ENCODE measurements at regions not wholly inside any gene's neighbourhood (a gene's known extent, or its start where the extent isn't known, plus 50 kb on each side); places are given as distances from the start of the nearest gene placed in this dataset.
"Not testable (repeated sequence)": the region's sequence is repeated elsewhere in the genome, so short reads cannot be mapped to it uniquely, and the experiment has no call there.

GRCh38 chr7:32679192-32679591, 183.9 kb downstream of the AVL9 start:
- DNase-seq: no peak
- peaks cover 14% of the 10 kb centered on the region for H3K36me3 ChIP-seq
- H3K27me3 ChIP-seq (ENCODE audit: low read depth): no peaks in the 10 kb centered on the region
- H3K27ac ChIP-seq (replicated peaks): no peak overlapping the region
- no peaks in the 10 kb centered on the region for H3K9me3 ChIP-seq (replicated peaks)
- H3K4me1 ChIP-seq: no peaks in the 10 kb centered on the region
- TF ChIP-seq CTCF (IDR thresholded peaks at IDR 0.05; ENCODE audit: borderline replicate concordance): no peak
- intact Hi-C loops (cut with micrococcal nuclease): no loop called here
- H3K4me3 ChIP-seq: no peak overlapping the region

- Histone ChIP-seq H3K4me3 (no peak overlapping the region), H3K27ac (replicated peaks) (no peak overlapping the region), H3K4me1 (no peaks in the 10 kb centered on the region), H3K27me3 (ENCODE audit: low read depth) (no peaks in the 10 kb centered on the region), H3K36me3 (peaks cover 14% of the 10 kb centered on the region), H3K9me3 (replicated peaks) (no peaks in the 10 kb centered on the region)
- intact Hi-C loops (cut with micrococcal nuclease): no loop called here
- no peak for DNase-seq
- TF ChIP-seq CTCF (IDR thresholded peaks at IDR 0.05; ENCODE audit: borderline replicate concordance): no peak
Observed at GRCh38 chr7:32677593-32677992, 182.3 kb downstream of the AVL9 start.

GRCh38 chr7:32676249-32676941, 181.1 kb downstream of the AVL9 start:
- Histone ChIP-seq H3K4me3 (no peak overlapping the region), H3K27ac (replicated peaks) (no peak overlapping the region), H3K36me3 (peaks cover 17% of the 10 kb centered on the region), H3K4me1 (no peaks in the 10 kb centered on the region), H3K27me3 (ENCODE audit: low read depth) (no peaks in the 10 kb centered on the region), H3K9me3 (replicated peaks) (no peaks in the 10 kb centered on the region)
- intact Hi-C loops (cut with micrococcal nuclease): no loop called here
- DNase-seq: no peak
- TF ChIP-seq CTCF (IDR thresholded peaks at IDR 0.05; ENCODE audit: borderline replicate concordance): no peak

- peaks cover 3% of the 10 kb centered on the region for H3K9me3 ChIP-seq (replicated peaks)
- H3K36me3 ChIP-seq: peaks cover 19% of the 10 kb centered on the region
- TF ChIP-seq CTCF (IDR thresholded peaks at IDR 0.05; ENCODE audit: borderline replicate concordance): no peak
- no peak overlapping the region for H3K4me3 ChIP-seq
- H3K4me1 ChIP-seq: peaks cover 15% of the 10 kb centered on the region
- H3K27me3 ChIP-seq (ENCODE audit: low read depth): no peaks in the 10 kb centered on the region
- H3K27ac ChIP-seq (replicated peaks): no peak overlapping the region
- no peak for DNase-seq
- intact Hi-C loops (cut with micrococcal nuclease): no loop called here
Observed at GRCh38 chr7:32673275-32673983, 178.1 kb downstream of the AVL9 start.

- no peak overlapping the region for H3K27ac ChIP-seq (replicated peaks)
- intact Hi-C loops (cut with micrococcal nuclease): no loop called here
- peaks cover 13% of the 10 kb centered on the region for H3K9me3 ChIP-seq (replicated peaks)
- TF ChIP-seq CTCF (IDR thresholded peaks at IDR 0.05; ENCODE audit: borderline replicate concordance): no peak
- H3K4me3 ChIP-seq: no peak overlapping the region
- DNase-seq: no peak
- peaks cover 15% of the 10 kb centered on the region for H3K4me1 ChIP-seq
- H3K27me3 ChIP-seq (ENCODE audit: low read depth): no peaks in the 10 kb centered on the region
- peaks cover 8% of the 10 kb centered on the region for H3K36me3 ChIP-seq
Observed at GRCh38 chr7:32670110-32671025, 175.1 kb downstream of the AVL9 start.

GRCh38 chr7:32669173-32669870, 174.0 kb downstream of the AVL9 start:
- H3K36me3 ChIP-seq; H3K27me3 ChIP-seq (ENCODE audit: low read depth); H3K4me3 ChIP-seq; H3K27ac ChIP-seq (replicated peaks); intact Hi-C loops (cut with micrococcal nuclease): not testable (repeated sequence)
- Histone ChIP-seq H3K9me3 (replicated peaks) (peaks cover 13% of the 10 kb centered on the region), H3K4me1 (peaks cover 17% of the 10 kb centered on the region)
- peak; percentile 22 for DNase-seq

- H3K27ac ChIP-seq (replicated peaks); H3K36me3 ChIP-seq; H3K4me3 ChIP-seq; H3K27me3 ChIP-seq (ENCODE audit: low read depth); DNase-seq; intact Hi-C loops (cut with micrococcal nuclease): not testable (repeated sequence)
- peaks cover 21% of the 10 kb centered on the region for H3K4me1 ChIP-seq
- peaks cover 13% of the 10 kb centered on the region for H3K9me3 ChIP-seq (replicated peaks)
Observed at GRCh38 chr7:32668387-32669097, 173.3 kb downstream of the AVL9 start.

All from left ventricle myocardium inferior (tissue), 1 donor.